SK-N-SH (cell line): ENCODE measurements at regions not wholly inside any gene's neighbourhood (a gene's known extent, or its start where the extent isn't known, plus 50 kb on each side); places are given as distances from the start of the nearest gene placed in this dataset.

ENCODE experiments used
- CTCF ChIA-PET: fragments of 300-600, 350-600 bp; formaldehyde crosslinking; extraction: SDS; loops from one replicate; lab custom pipeline; 2021; lab: Yijun Ruan, JAX
- POLR2A ChIA-PET: fragments of 350-600 bp; sonication (Branson Sonifier 250); formaldehyde crosslinking; extraction: SDS; loops from one replicate; lab custom pipeline; 2020; ENCODE audit warnings: antibody characterized with exemption, inconsistent platforms; lab: Yijun Ruan, JAX
- DNase-seq: peaks from one replicate; pipeline ENCODE4 v3.0.0; 2012
- H2AFZ ChIP-seq: fragments of 200-600 bp; sonication (generic); 2 replicates; pipeline ENCODE4 v1.8.1; 2016; ENCODE audit warnings: antibody characterized with exemption, mild to moderate bottlenecking, low read depth
- H3F3A ChIP-seq: fragments of 200-600 bp; sonication (generic); replicated peaks from 2 replicates; pipeline ENCODE3; 2016; ENCODE audit warnings: antibody characterized with exemption, mild to moderate bottlenecking; ENCODE audit not compliant: insufficient read depth
- H3K27ac ChIP-seq, 2 experiments: fragments of 200-500 bp in 1 of 2; fragments of 200-600 bp in 1 of 2; sonication (Bioruptor generic) in 1 of 2; sonication (generic), shearing (Covaris generic) in 1 of 2; 2 replicates each; pipeline versions ENCODE4 v1.5.1 to v1.6.1; 2014 to 2016; ENCODE audit warnings: low read depth in 2 of 2, inconsistent platforms in 1 of 2, low read length in 1 of 2, mild to moderate bottlenecking in 1 of 2, mixed read lengths in 1 of 2
- H3K27me3 ChIP-seq: fragments of 200-600 bp; sonication (generic), shearing (Covaris generic); 2 replicates; pipeline ENCODE4 v1.6.1; 2016; ENCODE audit warnings: mixed run types; ENCODE audit not compliant: insufficient read depth
- H3K36me3 ChIP-seq, 2 experiments: fragments of 200-500 bp in 1 of 2; fragments of 200-600 bp in 1 of 2; sonication (Bioruptor generic) in 1 of 2; sonication (generic) in 1 of 2; replicated peaks in 1 of 2; 2 replicates each; pipeline versions ENCODE3 to v1.5.1; 2014 to 2016; ENCODE audit warnings: low read length in 1 of 2, mild to moderate bottlenecking in 1 of 2; ENCODE audit not compliant: insufficient read depth in 2 of 2, control insufficient read depth in 1 of 2
- H3K4me1 ChIP-seq, 2 experiments: fragments of 200-500 bp in 1 of 2; fragments of 200-600 bp in 1 of 2; sonication (Bioruptor generic) in 1 of 2; sonication (generic), shearing (Covaris generic) in 1 of 2; 2 replicates each; pipeline versions ENCODE4 v1.5.1 to v1.6.1; 2014 to 2016; ENCODE audit warnings: low read depth in 1 of 2, low read length in 1 of 2, mixed run types in 1 of 2; ENCODE audit not compliant: insufficient read depth in 2 of 2, control insufficient read depth in 1 of 2
- H3K4me2 ChIP-seq: fragments of 200-600 bp; sonication (generic), shearing (Covaris generic); 2 replicates; pipeline ENCODE4 v1.6.1; 2017; ENCODE audit warnings: mixed run types
- H3K4me3 ChIP-seq, 2 experiments: fragments of 200-500 bp in 1 of 2; fragments of 200-600 bp in 1 of 2; sonication (Bioruptor generic) in 1 of 2; sonication (generic), shearing (Covaris generic) in 1 of 2; 2 replicates each; pipeline versions ENCODE4 v1.5.1 to v1.8.1; 2014 to 2016; ENCODE audit warnings: low read depth in 2 of 2, inconsistent platforms in 1 of 2, low read length in 1 of 2, mild to moderate bottlenecking in 1 of 2, mixed read lengths in 1 of 2, moderate library complexity in 1 of 2
- H3K79me2 ChIP-seq: fragments of 200-600 bp; sonication (generic); 2 replicates; pipeline ENCODE4 v1.8.1; 2017; ENCODE audit warnings: mild to moderate bottlenecking; ENCODE audit not compliant: insufficient read depth
- H3K9ac ChIP-seq: fragments of 200-600 bp; sonication (generic); 2 replicates; pipeline ENCODE4 v1.6.1; 2017; ENCODE audit warnings: mixed run types
- H3K9me2 ChIP-seq: fragments of 200-600 bp; sonication (generic); 2 replicates; pipeline ENCODE4 v1.6.1; 2017; ENCODE audit warnings: mixed run types
- H3K9me3 ChIP-seq: fragments of 200-600 bp; sonication (generic); 2 replicates; pipeline ENCODE4 v1.6.1; 2017; ENCODE audit warnings: mixed run types, mild to moderate bottlenecking, moderate library complexity
- H4K20me1 ChIP-seq: fragments of 200-600 bp; sonication (generic); 2 replicates; pipeline ENCODE4 v1.6.1; 2017; ENCODE audit warnings: mild to moderate bottlenecking, mixed run types; ENCODE audit not compliant: insufficient read depth
- FOXJ3 ChIP-seq: sonication (generic); formaldehyde crosslinking; IDR thresholded peaks from 2 replicates; pipeline ENCODE4 v1.5.1; 2020; ENCODE audit warnings: mild to moderate bottlenecking, missing genetic modification reagents
- JUND ChIP-seq: IDR thresholded peaks from 2 replicates; pipeline ENCODE4 v1.4.0; 2012
- MEF2A ChIP-seq: IDR thresholded peaks from 2 replicates; pipeline ENCODE4 v1.4.0; 2012; ENCODE audit warnings: low read depth, borderline replicate concordance
- NFIC ChIP-seq: IDR thresholded peaks from 2 replicates; pipeline ENCODE4 v1.4.0; 2012; ENCODE audit warnings: borderline replicate concordance
- NRF1 ChIP-seq: IDR thresholded peaks from 2 replicates; pipeline ENCODE4 v1.6.1; 2012; ENCODE audit warnings: low read depth, mild to moderate bottlenecking, low read length
- RAD21 ChIP-seq: IDR thresholded peaks from 2 replicates; pipeline ENCODE4 v1.6.1; 2012; ENCODE audit warnings: mild to moderate bottlenecking, low read length
- RFX5 ChIP-seq: IDR thresholded peaks from 2 replicates; pipeline ENCODE4 v1.6.1; 2012; ENCODE audit warnings: mild to moderate bottlenecking, improper control_type of control experiment, low read length
- SIN3A ChIP-seq: IDR thresholded peaks from 2 replicates; pipeline ENCODE4 v1.6.1; 2012; ENCODE audit warnings: low read depth, mild to moderate bottlenecking, low read length, moderate library complexity, borderline replicate concordance
- SMC3 ChIP-seq: IDR thresholded peaks from 2 replicates; pipeline ENCODE4 v1.6.1; 2012; ENCODE audit warnings: low read depth, low read length, improper control_type of control experiment
- TAF1 ChIP-seq: IDR thresholded peaks from 2 replicates; pipeline ENCODE4 v1.6.1; 2012; ENCODE audit warnings: low read depth, mild to moderate bottlenecking, low read length, moderate library complexity, borderline replicate concordance
- TCF12 ChIP-seq: IDR thresholded peaks from 2 replicates; pipeline ENCODE4 v1.4.0; 2012
- TF ChIP-seq, protein P1 (sequence below): IDR thresholded peaks from 2 replicates; pipeline ENCODE4 v1.6.1; 2012; ENCODE audit warnings: mild to moderate bottlenecking, low read depth, low read length, moderate library complexity
- TF ChIP-seq, protein P2 (sequence below): fragments of 150-350 bp; IDR thresholded peaks from 2 replicates; pipeline ENCODE4 v1.6.1; 2017; ENCODE audit warnings: antibody characterized with exemption, low read length, low read depth, borderline replicate concordance
- TF ChIP-seq, protein P3 (sequence below): IDR thresholded peaks from 2 replicates; pipeline ENCODE4 v1.4.0; 2012; ENCODE audit warnings: low read depth, borderline replicate concordance
- TF ChIP-seq, protein P4 (sequence below): IDR thresholded peaks from 2 replicates; pipeline ENCODE4; 2012

DNA sequence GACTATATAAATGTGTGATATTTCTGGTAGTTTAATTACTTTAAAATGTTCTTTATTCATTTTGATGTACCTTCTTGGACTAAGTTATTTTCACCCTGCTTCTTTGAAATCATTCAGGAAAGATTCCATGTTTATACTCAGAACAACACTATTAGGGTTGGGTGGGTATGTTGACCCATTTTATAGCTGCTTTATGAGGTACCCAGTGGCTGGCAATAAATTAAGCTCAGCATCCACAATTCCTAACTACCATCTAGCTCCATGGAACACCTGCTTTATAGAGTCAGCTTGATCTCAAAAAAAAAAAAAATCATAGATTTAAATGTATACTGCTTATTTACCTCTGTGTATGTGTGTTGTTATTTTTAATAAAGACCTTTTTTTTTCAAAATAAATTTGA lies 78.9 kb upstream of the ZNF91 start:
- Histone ChIP-seq H3K9ac (no peak overlapping the region), H3K9me2 (no peaks in the 10 kb centered on the region), H3K27me3 (no peaks in the 10 kb centered on the region), H3K36me3 (no peaks in the 10 kb centered on the region), H3K4me1 (no peaks in the 10 kb centered on the region), H3K4me3 (no peak overlapping the region), H3K27ac (no peak overlapping the region), H2AFZ (no peak overlapping the region), H3K9me3 (no peaks in the 10 kb centered on the region), H3K79me2 (no peaks in the 10 kb centered on the region), H3K4me2 (no peak overlapping the region), H4K20me1 (no peaks in the 10 kb centered on the region), H3F3A (no peaks in the 10 kb centered on the region)
- no peak for DNase-seq
- TF ChIP-seq MEF2A: no peak
- TF ChIP-seq, protein P1, sequence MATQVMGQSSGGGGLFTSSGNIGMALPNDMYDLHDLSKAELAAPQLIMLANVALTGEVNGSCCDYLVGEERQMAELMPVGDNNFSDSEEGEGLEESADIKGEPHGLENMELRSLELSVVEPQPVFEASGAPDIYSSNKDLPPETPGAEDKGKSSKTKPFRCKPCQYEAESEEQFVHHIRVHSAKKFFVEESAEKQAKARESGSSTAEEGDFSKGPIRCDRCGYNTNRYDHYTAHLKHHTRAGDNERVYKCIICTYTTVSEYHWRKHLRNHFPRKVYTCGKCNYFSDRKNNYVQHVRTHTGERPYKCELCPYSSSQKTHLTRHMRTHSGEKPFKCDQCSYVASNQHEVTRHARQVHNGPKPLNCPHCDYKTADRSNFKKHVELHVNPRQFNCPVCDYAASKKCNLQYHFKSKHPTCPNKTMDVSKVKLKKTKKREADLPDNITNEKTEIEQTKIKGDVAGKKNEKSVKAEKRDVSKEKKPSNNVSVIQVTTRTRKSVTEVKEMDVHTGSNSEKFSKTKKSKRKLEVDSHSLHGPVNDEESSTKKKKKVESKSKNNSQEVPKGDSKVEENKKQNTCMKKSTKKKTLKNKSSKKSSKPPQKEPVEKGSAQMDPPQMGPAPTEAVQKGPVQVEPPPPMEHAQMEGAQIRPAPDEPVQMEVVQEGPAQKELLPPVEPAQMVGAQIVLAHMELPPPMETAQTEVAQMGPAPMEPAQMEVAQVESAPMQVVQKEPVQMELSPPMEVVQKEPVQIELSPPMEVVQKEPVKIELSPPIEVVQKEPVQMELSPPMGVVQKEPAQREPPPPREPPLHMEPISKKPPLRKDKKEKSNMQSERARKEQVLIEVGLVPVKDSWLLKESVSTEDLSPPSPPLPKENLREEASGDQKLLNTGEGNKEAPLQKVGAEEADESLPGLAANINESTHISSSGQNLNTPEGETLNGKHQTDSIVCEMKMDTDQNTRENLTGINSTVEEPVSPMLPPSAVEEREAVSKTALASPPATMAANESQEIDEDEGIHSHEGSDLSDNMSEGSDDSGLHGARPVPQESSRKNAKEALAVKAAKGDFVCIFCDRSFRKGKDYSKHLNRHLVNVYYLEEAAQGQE: no peak
- no peak for TF ChIP-seq JUND
- no peak for TF ChIP-seq TAF1
- TF ChIP-seq SMC3: no peak
- TF ChIP-seq, protein P2, sequence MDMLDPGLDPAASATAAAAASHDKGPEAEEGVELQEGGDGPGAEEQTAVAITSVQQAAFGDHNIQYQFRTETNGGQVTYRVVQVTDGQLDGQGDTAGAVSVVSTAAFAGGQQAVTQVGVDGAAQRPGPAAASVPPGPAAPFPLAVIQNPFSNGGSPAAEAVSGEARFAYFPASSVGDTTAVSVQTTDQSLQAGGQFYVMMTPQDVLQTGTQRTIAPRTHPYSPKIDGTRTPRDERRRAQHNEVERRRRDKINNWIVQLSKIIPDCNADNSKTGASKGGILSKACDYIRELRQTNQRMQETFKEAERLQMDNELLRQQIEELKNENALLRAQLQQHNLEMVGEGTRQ: no peak
- TF ChIP-seq, protein P3, sequence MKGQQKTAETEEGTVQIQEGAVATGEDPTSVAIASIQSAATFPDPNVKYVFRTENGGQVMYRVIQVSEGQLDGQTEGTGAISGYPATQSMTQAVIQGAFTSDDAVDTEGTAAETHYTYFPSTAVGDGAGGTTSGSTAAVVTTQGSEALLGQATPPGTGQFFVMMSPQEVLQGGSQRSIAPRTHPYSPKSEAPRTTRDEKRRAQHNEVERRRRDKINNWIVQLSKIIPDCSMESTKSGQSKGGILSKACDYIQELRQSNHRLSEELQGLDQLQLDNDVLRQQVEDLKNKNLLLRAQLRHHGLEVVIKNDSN: no peak
- TF ChIP-seq SIN3A: no peak
- no peak for TF ChIP-seq RAD21
- TF ChIP-seq FOXJ3 (CRISPR knock-in tag): no peak
- TF ChIP-seq TCF12: no peak
- TF ChIP-seq, protein P4, sequence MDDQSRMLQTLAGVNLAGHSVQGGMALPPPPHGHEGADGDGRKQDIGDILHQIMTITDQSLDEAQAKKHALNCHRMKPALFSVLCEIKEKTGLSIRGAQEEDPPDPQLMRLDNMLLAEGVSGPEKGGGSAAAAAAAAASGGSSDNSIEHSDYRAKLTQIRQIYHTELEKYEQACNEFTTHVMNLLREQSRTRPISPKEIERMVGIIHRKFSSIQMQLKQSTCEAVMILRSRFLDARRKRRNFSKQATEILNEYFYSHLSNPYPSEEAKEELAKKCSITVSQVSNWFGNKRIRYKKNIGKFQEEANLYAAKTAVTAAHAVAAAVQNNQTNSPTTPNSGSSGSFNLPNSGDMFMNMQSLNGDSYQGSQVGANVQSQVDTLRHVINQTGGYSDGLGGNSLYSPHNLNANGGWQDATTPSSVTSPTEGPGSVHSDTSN: no peak
- no peak for TF ChIP-seq NRF1
- no peak for TF ChIP-seq RFX5
- no peak for TF ChIP-seq NFIC
- POLR2A ChIA-PET: no interaction called here
- CTCF ChIA-PET: no interaction called here
